B cell (primary cell): ENCODE measurements at regions not wholly inside any gene's neighbourhood (a gene's known extent, or its start where the extent isn't known, plus 50 kb on each side); places are given as distances from the start of the nearest gene placed in this dataset.

Source experiments
- ATAC-seq: fragments of 200-7000 bp; cut with Tn5 transposase; one replicate; pipeline ENCODE4 v1.10.0; 2021; ENCODE audit warnings: low read depth, mild to moderate bottlenecking, moderate number of reproducible peaks, moderate library complexity
- CTCF ChIA-PET: fragments of 350-600 bp; sonication (Branson Sonifier 250); formaldehyde crosslinking; loops from one replicate; lab custom pipeline; 2021; ENCODE audit warnings: antibody characterized with exemption, inconsistent platforms; lab: Charles Lee
- POLR2A ChIA-PET: fragments of 350-600 bp; sonication (Branson Sonifier 250); formaldehyde crosslinking; loops from one replicate; lab custom pipeline; 2021; ENCODE audit warnings: antibody characterized with exemption; lab: Charles Lee
- DNase-seq: peaks from one replicate; pipeline ENCODE4 v3.0.0; 2013
- H2AFZ ChIP-seq: 2 replicates; pipeline ENCODE4 v1.6.1; 2012; ENCODE audit warnings: mild to moderate bottlenecking, low read depth, low read length; ENCODE audit not compliant: insufficient read depth, poor library complexity, severe bottlenecking
- H3K27ac ChIP-seq, 2 donors: 1 replicate in 1 of 2; 2 replicates in 1 of 2; pipeline ENCODE4 v1.5.1; 2012 to 2013; ENCODE audit warnings: low read length in 2 of 2, mild to moderate bottlenecking in 2 of 2, moderate library complexity in 1 of 2
- H3K27me3 ChIP-seq, 4 experiments: fragments of 200-600 bp in 1 of 4; sonication (generic) in 1 of 4; replicated peaks in 1 of 4; 1 replicate in 2 of 4; 2 replicates in 2 of 4; pipeline versions ENCODE4 v1.6.1 to v1.7.0; 2013 to 2016; ENCODE audit warnings: low read length in 3 of 4, mild to moderate bottlenecking in 2 of 4, mixed read lengths in 1 of 4, moderate library complexity in 1 of 4; ENCODE audit not compliant: insufficient read depth in 4 of 4, control insufficient read depth in 3 of 4; ENCODE audit errors: control extremely low read depth in 1 of 4
- H3K36me3 ChIP-seq, 2 experiments: replicated peaks in 1 of 2; 1 replicate in 1 of 2; 2 replicates in 1 of 2; pipeline versions ENCODE4 v1.6.1 to v1.7.1; 2013; ENCODE audit warnings: low read length in 1 of 2; ENCODE audit not compliant: insufficient read depth in 2 of 2, control insufficient read depth in 1 of 2; ENCODE audit errors: control extremely low read depth in 1 of 2, extremely low read depth in 1 of 2
- H3K4me1 ChIP-seq, 2 donors: fragments of 200-600 bp in 1 of 2; sonication (generic) in 1 of 2; 1 replicate in 1 of 2; 2 replicates in 1 of 2; pipeline versions ENCODE4 v1.5.1 to v1.6.1; 2013 to 2017; ENCODE audit warnings: low read length in 2 of 2; ENCODE audit not compliant: control insufficient read depth in 2 of 2, insufficient read depth in 2 of 2
- H3K4me2 ChIP-seq: replicated peaks from 2 replicates; pipeline ENCODE3; 2012; ENCODE audit warnings: mild to moderate bottlenecking, low read depth, low read length; ENCODE audit not compliant: poor library complexity, severe bottlenecking
- H3K4me3 ChIP-seq, 5 experiments: fragments of 200-600 bp in 1 of 5; sonication (generic) in 1 of 5; 1 replicate in 3 of 5; 2 replicates in 2 of 5; pipeline versions ENCODE4 v1.5.1 to v1.7.0; 2011 to 2016; ENCODE audit warnings: low read length in 4 of 5, mild to moderate bottlenecking in 4 of 5, low read depth in 2 of 5, control low read depth in 1 of 5, moderate library complexity in 1 of 5; ENCODE audit not compliant: insufficient read depth in 1 of 5; ENCODE audit errors: control extremely low read depth in 1 of 5, extremely low read depth in 1 of 5
- H3K79me2 ChIP-seq: fragments of 200-600 bp; sonication (generic); one replicate; pipeline ENCODE4 v1.6.0; 2016; ENCODE audit warnings: low read length; ENCODE audit not compliant: control insufficient read depth, insufficient read depth
- H3K9ac ChIP-seq: fragments of 200-600 bp; sonication (generic); 2 replicates; pipeline ENCODE4 v1.6.1; 2017; ENCODE audit warnings: mild to moderate bottlenecking, low read length, moderate library complexity
- H3K9me3 ChIP-seq, 3 donors: one replicate each; pipeline versions ENCODE4 v1.6.1 to v1.7.1; 2013; ENCODE audit warnings: low read length in 2 of 3; ENCODE audit not compliant: control insufficient read depth in 2 of 3, insufficient read depth in 1 of 3; ENCODE audit errors: control extremely low read depth in 1 of 3
- H4K20me1 ChIP-seq: 2 replicates; pipeline ENCODE4 v1.6.0; 2012; ENCODE audit warnings: mild to moderate bottlenecking, low read length; ENCODE audit not compliant: insufficient read depth, control insufficient read depth, poor library complexity, severe bottlenecking
- H3K27ac Mint-ChIP-seq: one replicate; pipeline ENCODE4 v1.8.0; 2021; ENCODE audit warnings: mixed read lengths
- H3K27me3 Mint-ChIP-seq: one replicate; pipeline ENCODE4 v1.8.0; 2021; ENCODE audit warnings: mixed read lengths
- H3K4me1 Mint-ChIP-seq: one replicate; pipeline ENCODE4 v1.8.0; 2021; ENCODE audit warnings: mixed read lengths
- H3K4me3 Mint-ChIP-seq: one replicate; pipeline ENCODE4 v1.8.0; 2021; ENCODE audit warnings: mixed read lengths
- H3K9me3 Mint-ChIP-seq: one replicate; pipeline ENCODE4 v1.8.0; 2022; ENCODE audit warnings: mixed read lengths; ENCODE audit not compliant: insufficient read depth
- CTCF ChIP-seq: fragments of 200-600 bp; IDR thresholded peaks from one replicate; pipeline ENCODE4 v1.8.0; 2022; ENCODE audit warnings: antibody characterized with exemption, mild to moderate bottlenecking
- EZH2 ChIP-seq: IDR thresholded peaks from 2 replicates; pipeline ENCODE4 v1.6.1; 2012; ENCODE audit warnings: borderline replicate concordance, low read depth, mild to moderate bottlenecking, moderate library complexity, low read length; ENCODE audit not compliant: insufficient read depth, poor library complexity, severe bottlenecking
- WGBS: methylation state at CpG from one replicate; pipeline ENCODE4 v1.1.5; 2013; ENCODE audit warnings: missing lambda C conversion rate; ENCODE audit not compliant: insufficient coverage; 5-methylcytosine and 5-hydroxymethylcytosine counted together
- intact Hi-C: fragments of 100-400 bp; cut with micrococcal nuclease; formaldehyde crosslinking; loops from one replicate; pipeline ENCODE4 v1.10.0; 2022

GRCh38 chr7:17633067-17633466, 307.2 kb downstream of the SNX13 start:
- H3K36me3 ChIP-seq, result no peaks in the 10 kb centered on the region
- POLR2A ChIA-PET, result no interaction called here
- H3K27ac Mint-ChIP-seq, result no peak overlapping the region
- no peak for TF ChIP-seq EZH2
- TF ChIP-seq CTCF, result no peak
- CTCF ChIA-PET, result interaction anchor here (0.6 to 0.7 kb wide), 2 partner anchors 53 to 691 kb away, joined by 3 read pairs; no protein-coding TSS in a partner anchor
- no peak overlapping the region for H3K4me3 Mint-ChIP-seq
- H3K4me2 ChIP-seq, result no peak overlapping the region
- H3K9me3 Mint-ChIP-seq, result no peaks in the 10 kb centered on the region
- DNase-seq (no peak), ATAC-seq (no peak)
- H4K20me1 ChIP-seq, result no peaks in the 10 kb centered on the region
- H3K27me3 ChIP-seq, result no peaks in the 10 kb centered on the region
- intact Hi-C loops, result no loop called here
- no peaks in the 10 kb centered on the region for H3K27me3 Mint-ChIP-seq
- no peak overlapping the region for H3K9ac ChIP-seq
- H3K79me2 ChIP-seq, result no peaks in the 10 kb centered on the region
- no peak overlapping the region for H3K27ac ChIP-seq
- no peaks in the 10 kb centered on the region for H3K4me1 ChIP-seq
- no peak overlapping the region for H2AFZ ChIP-seq
- no peak overlapping the region for H3K4me3 ChIP-seq
- 100% methylated on average over 1 of the region's 1 CpG for WGBS
- H3K9me3 ChIP-seq, result no peaks in the 10 kb centered on the region
- H3K4me1 Mint-ChIP-seq, result no peaks in the 10 kb centered on the region

- Histone ChIP-seq H3K9ac (no peak overlapping the region), H3K36me3 (no peaks in the 10 kb centered on the region), H2AFZ (no peak overlapping the region), H3K4me3 (no peak overlapping the region), H3K27me3 (no peaks in the 10 kb centered on the region), H3K9me3 (peaks cover 0 to 4% (median 0%) of the 10 kb centered on the region in 3 donors), H4K20me1 (no peaks in the 10 kb centered on the region), H3K27ac (no peak overlapping the region), H3K79me2 (no peaks in the 10 kb centered on the region), H3K4me1 (no peaks in the 10 kb centered on the region), H3K4me2 (no peak overlapping the region)
- Mint-ChIP-seq H3K27me3 (peaks cover 6% of the 10 kb centered on the region), H3K27ac (no peak overlapping the region), H3K9me3 (peaks cover 2% of the 10 kb centered on the region), H3K4me3 (no peak overlapping the region), H3K4me1 (no peaks in the 10 kb centered on the region)
- POLR2A ChIA-PET, result no interaction called here
- ATAC-seq (no peak), DNase-seq (no peak)
- WGBS, result 100% methylated on average over 1 of the region's 1 CpG
- CTCF ChIA-PET, result no interaction called here
- TF ChIP-seq CTCF, result no peak
- TF ChIP-seq EZH2, result no peak
- intact Hi-C loops, result no loop called here
These were observed 301.6 kb downstream of the SNX13 start for GRCh38 chr7:17638727-17639126.
